H9 (cell line): ENCODE measurements at regions not wholly inside any gene's neighbourhood (a gene's known extent, or its start where the extent isn't known, plus 50 kb on each side); places are given as distances from the start of the nearest gene placed in this dataset.

Experiments used
- DNase-seq: peaks from one replicate; pipeline ENCODE4 v3.0.0-alpha.2; 2017
- H2AFZ ChIP-seq: one replicate; pipeline ENCODE4 v1.6.1; 2013; ENCODE audit warnings: mild to moderate bottlenecking, low read length, control low read depth, moderate library complexity
- H2AK5ac ChIP-seq: 2 replicates; pipeline ENCODE4 v1.6.1; 2013; ENCODE audit warnings: low read length, control low read depth, mixed read lengths; ENCODE audit not compliant: insufficient read length
- H2BK120ac ChIP-seq: one replicate; pipeline ENCODE4 v1.6.1; 2013; ENCODE audit warnings: low read depth, mild to moderate bottlenecking, low read length, control low read depth, inconsistent platforms; ENCODE audit not compliant: poor library complexity, severe bottlenecking
- H2BK12ac ChIP-seq: 2 replicates; pipeline ENCODE4 v1.6.1; 2013; ENCODE audit warnings: low read length, control low read depth, mixed read lengths, low read depth; ENCODE audit not compliant: insufficient read length
- H2BK15ac ChIP-seq: 2 replicates; pipeline ENCODE4 v1.6.1; 2013; ENCODE audit warnings: low read depth, low read length, control low read depth
- H2BK20ac ChIP-seq: one replicate; pipeline ENCODE4 v1.6.1; 2013; ENCODE audit warnings: low read depth, mild to moderate bottlenecking, low read length, control low read depth, inconsistent platforms; ENCODE audit not compliant: poor library complexity, severe bottlenecking
- H2BK5ac ChIP-seq: 2 replicates; pipeline ENCODE4 v1.6.1; 2013; ENCODE audit warnings: low read length, control low read depth, mixed read lengths; ENCODE audit not compliant: insufficient read length
- H3K14ac ChIP-seq: 2 replicates; pipeline ENCODE4 v1.6.1; 2013; ENCODE audit warnings: low read length, control low read depth; ENCODE audit not compliant: insufficient read depth
- H3K18ac ChIP-seq: 2 replicates; pipeline ENCODE4 v1.6.1; 2013; ENCODE audit warnings: low read depth, mild to moderate bottlenecking, mixed read lengths, low read length, control low read depth; ENCODE audit not compliant: insufficient read length
- H3K23ac ChIP-seq: 2 replicates; pipeline ENCODE4 v1.6.1; 2013; ENCODE audit warnings: low read length, control low read depth, mixed read lengths, low read depth; ENCODE audit not compliant: insufficient read length
- H3K23me2 ChIP-seq: 2 replicates; pipeline ENCODE4 v1.6.1; 2013; ENCODE audit warnings: low read depth, mild to moderate bottlenecking, mixed read lengths, low read length, control low read depth; ENCODE audit not compliant: insufficient read length, poor library complexity, severe bottlenecking
- H3K27ac ChIP-seq: 2 replicates; pipeline ENCODE4 v1.5.1; 2013; ENCODE audit warnings: low read length, control low read depth, mixed read lengths, low read depth; ENCODE audit not compliant: insufficient read length
- H3K27me3 ChIP-seq: 2 replicates; pipeline ENCODE4 v1.6.1; 2013; ENCODE audit warnings: low read length, control low read depth, inconsistent platforms; ENCODE audit not compliant: insufficient read depth
- H3K4ac ChIP-seq: 2 replicates; pipeline ENCODE4 v1.6.1; 2013; ENCODE audit warnings: low read depth, mild to moderate bottlenecking, control low read depth, inconsistent platforms, low read length, moderate library complexity
- H3K4me1 ChIP-seq: 2 replicates; pipeline ENCODE4 v1.6.1; 2013; ENCODE audit warnings: low read length, control low read depth, inconsistent platforms; ENCODE audit not compliant: insufficient read depth
- H3K4me2 ChIP-seq: 2 replicates; pipeline ENCODE4 v1.6.1; 2013; ENCODE audit warnings: low read length, control low read depth, mixed read lengths; ENCODE audit not compliant: insufficient read length, insufficient read depth
- H3K56ac ChIP-seq: 2 replicates; pipeline ENCODE4 v1.6.1; 2013; ENCODE audit warnings: low read depth, mild to moderate bottlenecking, mixed read lengths, low read length, control low read depth; ENCODE audit not compliant: insufficient read length
- H3K79me1 ChIP-seq: 2 replicates; pipeline ENCODE4 v1.6.1; 2013; ENCODE audit warnings: low read depth, mild to moderate bottlenecking, moderate library complexity, low read length, control low read depth, inconsistent platforms; ENCODE audit not compliant: insufficient read depth, poor library complexity, severe bottlenecking
- H3K79me2 ChIP-seq: 2 replicates; pipeline ENCODE4 v1.6.1; 2013; ENCODE audit warnings: low read length, control low read depth, inconsistent platforms; ENCODE audit not compliant: insufficient read depth
- H3K9ac ChIP-seq: 2 replicates; pipeline ENCODE4 v1.6.1; 2013; ENCODE audit warnings: low read length, control low read depth, mixed read lengths; ENCODE audit not compliant: insufficient read length; ENCODE audit errors: extremely low read depth
- H3K9me3 ChIP-seq: one replicate; pipeline ENCODE4 v1.6.1; 2013; ENCODE audit warnings: low read depth, low read length, inconsistent platforms; ENCODE audit not compliant: control insufficient read depth
- H3T11ph ChIP-seq: one replicate; pipeline ENCODE4 v1.6.1; 2013; ENCODE audit warnings: mild to moderate bottlenecking, low read length, control low read depth, inconsistent platforms
- H4K20me1 ChIP-seq: one replicate; pipeline ENCODE4 v1.6.1; 2013; ENCODE audit not compliant: control insufficient read depth, insufficient read length, insufficient read depth
- H4K5ac ChIP-seq: 2 replicates; pipeline ENCODE4 v1.6.1; 2013; ENCODE audit warnings: low read depth, mild to moderate bottlenecking, mixed read lengths, low read length, control low read depth; ENCODE audit not compliant: insufficient read length
- H4K8ac ChIP-seq: replicated peaks from 2 replicates; pipeline ENCODE4 v1.6.1; 2013; ENCODE audit warnings: low read length, control low read depth, mixed read lengths, low read depth; ENCODE audit not compliant: insufficient read length
- H4K91ac ChIP-seq: 2 replicates; pipeline ENCODE4 v1.6.1; 2013; ENCODE audit warnings: low read depth, mild to moderate bottlenecking, moderate library complexity, mixed read lengths, low read length, control low read depth; ENCODE audit not compliant: insufficient read length
- H3K27ac Mint-ChIP-seq, 3 experiments: 2 replicates in 2 of 3; 3 replicates in 1 of 3; pipeline ENCODE4 v1.8.0; 2020 to 2021; ENCODE audit warnings: mixed read lengths in 3 of 3, mild to moderate bottlenecking in 1 of 3, moderate library complexity in 1 of 3
- H3K27me3 Mint-ChIP-seq: 2 replicates; pipeline ENCODE4 v1.8.0; 2021; ENCODE audit warnings: low read depth, mild to moderate bottlenecking, moderate library complexity, mixed read lengths
- H3K36me3 Mint-ChIP-seq, 3 experiments: 2 replicates in 2 of 3; 3 replicates in 1 of 3; pipeline ENCODE4 v1.8.0; 2020 to 2021; ENCODE audit warnings: low read depth in 3 of 3, mixed read lengths in 3 of 3; ENCODE audit not compliant: insufficient read depth in 1 of 3
- H3K4me1 Mint-ChIP-seq, 2 experiments: 2 replicates each; pipeline ENCODE4 v1.8.0; 2020; ENCODE audit warnings: mixed read lengths in 2 of 2
- H3K4me3 Mint-ChIP-seq, 2 experiments: 2 replicates in 1 of 2; 3 replicates in 1 of 2; pipeline ENCODE4 v1.8.0; 2020 to 2021; ENCODE audit warnings: mild to moderate bottlenecking in 2 of 2, mixed read lengths in 2 of 2, moderate library complexity in 1 of 2
- H3K9me3 Mint-ChIP-seq, 2 experiments: 2 replicates in 1 of 2; 3 replicates in 1 of 2; pipeline ENCODE4 v1.8.0; 2020; ENCODE audit warnings: mild to moderate bottlenecking in 2 of 2, mixed read lengths in 2 of 2, moderate library complexity in 1 of 2
- WGBS: extraction: QIAGEN DNeasy Blood & Tissue Kit; methylation state at CpG from one replicate; pipeline ENCODE4 v1.1.7; 2013; ENCODE audit warnings: missing lambda C conversion rate, low lambda C conversion rate, mixed read lengths; ENCODE audit not compliant: insufficient read length; ENCODE audit errors: extremely low coverage; 5-methylcytosine and 5-hydroxymethylcytosine counted together
- TF ChIP-seq, protein P1 (sequence below): fragments of 200-600 bp; sonication (generic); conservative IDR thresholded peaks from 3 replicates; pipeline ENCODE4 v1.8.0; 2021; ENCODE audit warnings: antibody characterized with exemption, mild to moderate bottlenecking

DNA sequence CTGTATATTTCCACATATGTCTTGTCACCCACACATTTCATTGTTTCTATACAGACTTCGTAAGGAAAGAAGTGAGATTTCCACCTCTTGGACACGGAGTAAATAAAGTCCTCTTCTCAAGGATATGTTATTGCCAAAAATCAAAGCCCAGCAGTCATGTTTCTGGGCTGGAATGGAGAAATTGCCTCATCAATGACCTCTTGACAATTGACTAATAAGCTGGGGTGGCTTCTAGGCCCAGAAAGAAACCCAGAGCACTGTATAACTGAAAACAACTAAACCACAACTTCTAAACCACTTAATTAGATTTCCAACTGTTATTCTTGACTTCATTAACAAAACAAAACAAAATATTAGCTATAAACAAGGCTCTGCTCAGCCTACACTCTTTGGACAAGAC, 56.4 kb upstream of the SLC24A5 start:
- H2AK5ac ChIP-seq, result no peak overlapping the region
- no peaks in the 10 kb centered on the region for H4K20me1 ChIP-seq
- H3K27ac ChIP-seq, result no peak overlapping the region
- no peak overlapping the region for H3K9ac ChIP-seq
- no peak overlapping the region for H3T11ph ChIP-seq
- Mint-ChIP-seq H3K4me1 (peaks cover 0 to 5% of the 10 kb centered on the region in 2 experiments; a peak in 1 of 4 replicates), H3K9me3 (peaks cover 0 to 2% of the 10 kb centered on the region in 2 experiments; a peak in 1 of 5 replicates), H3K36me3 (no peaks in the 10 kb centered on the region; a peak in 1 of 7 replicates), H3K27me3 (no peaks in the 10 kb centered on the region; the same call in 1 of the 2 replicates), H3K4me3 (no peak overlapping the region), H3K27ac (no peak overlapping the region)
- no peak overlapping the region for H4K91ac ChIP-seq
- TF ChIP-seq, protein P1, sequence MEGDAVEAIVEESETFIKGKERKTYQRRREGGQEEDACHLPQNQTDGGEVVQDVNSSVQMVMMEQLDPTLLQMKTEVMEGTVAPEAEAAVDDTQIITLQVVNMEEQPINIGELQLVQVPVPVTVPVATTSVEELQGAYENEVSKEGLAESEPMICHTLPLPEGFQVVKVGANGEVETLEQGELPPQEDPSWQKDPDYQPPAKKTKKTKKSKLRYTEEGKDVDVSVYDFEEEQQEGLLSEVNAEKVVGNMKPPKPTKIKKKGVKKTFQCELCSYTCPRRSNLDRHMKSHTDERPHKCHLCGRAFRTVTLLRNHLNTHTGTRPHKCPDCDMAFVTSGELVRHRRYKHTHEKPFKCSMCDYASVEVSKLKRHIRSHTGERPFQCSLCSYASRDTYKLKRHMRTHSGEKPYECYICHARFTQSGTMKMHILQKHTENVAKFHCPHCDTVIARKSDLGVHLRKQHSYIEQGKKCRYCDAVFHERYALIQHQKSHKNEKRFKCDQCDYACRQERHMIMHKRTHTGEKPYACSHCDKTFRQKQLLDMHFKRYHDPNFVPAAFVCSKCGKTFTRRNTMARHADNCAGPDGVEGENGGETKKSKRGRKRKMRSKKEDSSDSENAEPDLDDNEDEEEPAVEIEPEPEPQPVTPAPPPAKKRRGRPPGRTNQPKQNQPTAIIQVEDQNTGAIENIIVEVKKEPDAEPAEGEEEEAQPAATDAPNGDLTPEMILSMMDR, result no peak
- H3K27me3 ChIP-seq, result no peaks in the 10 kb centered on the region
- no peak overlapping the region for H2BK120ac ChIP-seq
- H3K23ac ChIP-seq, result no peak overlapping the region
- no peak overlapping the region for H3K18ac ChIP-seq
- H3K4me2 ChIP-seq, result no peak overlapping the region
- H4K8ac ChIP-seq, result no peak overlapping the region
- no peak overlapping the region for H3K14ac ChIP-seq
- no peak overlapping the region for H2AFZ ChIP-seq
- no peaks in the 10 kb centered on the region for H3K23me2 ChIP-seq
- 0 out of 2 replicates have a peak, but pooled peaks cover 3% of the 10 kb centered on the region for H3K4me1 ChIP-seq
- no peak overlapping the region for H2BK5ac ChIP-seq
- H3K9me3 ChIP-seq, result no peaks in the 10 kb centered on the region
- H3K56ac ChIP-seq, result no peak overlapping the region
- H3K79me2 ChIP-seq, result no peaks in the 10 kb centered on the region
- DNase-seq, result no peak
- H3K4ac ChIP-seq, result no peak overlapping the region
- WGBS, result no CpG with 5 or more reads among the region's 2 CpGs
- H2BK15ac ChIP-seq, result no peak overlapping the region
- no peak overlapping the region for H2BK12ac ChIP-seq
- no peak overlapping the region for H2BK20ac ChIP-seq
- no peaks in the 10 kb centered on the region for H3K79me1 ChIP-seq
- H4K5ac ChIP-seq, result no peak overlapping the region
